GM21515 (cell line): ENCODE measurements at regions not wholly inside any gene's neighbourhood (a gene's known extent, or its start where the extent isn't known, plus 50 kb on each side); places are given as distances from the start of the nearest gene placed in this dataset.
"Not testable (repeated sequence)": the region's sequence is repeated elsewhere in the genome, so short reads cannot be mapped to it uniquely, and the experiment has no call there.

Experiments used
- ATAC-seq: cut with Tn5 transposase; IDR thresholded peaks from one replicate; pipeline ENCODE4 v1.9.1; 2021; ENCODE audit not compliant: unreplicated experiment

DNA sequence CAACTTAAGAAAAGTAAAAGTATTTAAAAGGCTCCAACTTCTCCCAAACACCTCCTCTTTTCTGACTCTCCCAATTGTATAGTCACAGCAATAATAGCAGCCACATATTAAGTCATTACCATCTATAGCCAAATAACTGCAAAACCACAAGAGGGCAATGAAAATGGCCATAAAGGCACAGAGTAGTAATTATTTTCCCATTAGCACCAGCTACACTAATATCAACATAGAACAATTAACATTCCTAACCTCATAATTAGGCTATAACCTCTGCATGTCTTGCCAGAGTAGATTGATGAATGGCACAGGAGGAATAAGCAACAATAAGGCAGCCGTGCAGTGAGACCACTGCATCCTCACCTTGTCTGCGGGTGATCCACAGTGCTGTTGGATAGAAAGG, 226.4 kb upstream of the SERP2 start:
- no peak for ATAC-seq

DNA sequence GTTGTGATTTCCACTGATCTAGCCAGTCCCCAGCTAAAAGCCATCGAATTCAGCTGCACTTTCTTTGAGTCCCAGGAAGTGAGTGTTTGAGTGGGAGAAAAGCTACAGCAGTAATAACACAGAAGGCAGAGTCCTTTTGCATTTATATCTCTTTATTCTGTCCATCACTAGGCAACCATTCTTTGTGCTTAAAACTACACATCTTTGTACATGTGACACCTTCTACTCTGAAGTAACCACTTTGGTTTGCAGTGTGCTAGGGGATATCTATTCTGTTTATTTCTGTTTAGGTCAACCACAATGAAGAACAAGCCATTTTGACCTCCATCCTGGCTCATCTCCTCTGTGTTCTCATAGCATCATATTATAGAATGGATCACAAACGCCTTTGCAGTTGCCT, 226.0 kb upstream of the SERP2 start:
- ATAC-seq = no peak

DNA sequence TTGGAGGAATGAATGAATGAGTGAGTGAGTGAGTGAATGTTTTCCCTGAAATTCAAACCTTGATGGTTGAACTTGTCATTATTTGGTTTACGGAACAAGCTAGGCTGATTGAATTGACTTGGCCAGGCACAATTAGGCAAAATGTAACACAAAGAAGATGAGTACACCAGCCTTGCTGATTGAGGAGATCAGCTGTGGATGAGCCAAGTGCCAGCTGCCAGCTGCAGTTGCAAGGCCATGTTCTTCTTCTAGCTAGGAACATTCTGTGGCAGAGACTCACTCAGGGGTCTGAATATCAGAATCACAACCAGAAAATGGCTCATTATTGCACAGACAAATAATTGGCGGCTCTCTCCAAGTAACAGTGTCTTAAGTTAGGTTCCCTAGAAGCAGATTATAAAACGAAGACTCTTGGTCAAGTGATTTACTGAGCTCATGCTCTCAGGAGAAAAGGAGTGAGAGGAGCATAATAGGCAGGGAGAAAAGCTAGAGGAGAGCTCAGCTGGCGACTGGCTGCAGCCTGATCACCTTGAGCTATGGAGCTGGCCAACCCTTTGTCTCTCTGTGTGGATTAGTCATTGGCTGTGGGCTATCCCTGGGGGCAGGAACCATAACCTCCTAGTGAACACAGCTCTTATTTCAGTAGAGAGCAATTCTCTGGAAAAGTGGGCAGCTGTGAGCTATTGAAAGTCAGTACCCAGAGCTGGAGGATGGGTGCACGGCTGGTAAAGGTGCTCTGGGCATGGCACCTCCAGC, 225.3 kb upstream of the SERP2 start:
- no peak for ATAC-seq

DNA sequence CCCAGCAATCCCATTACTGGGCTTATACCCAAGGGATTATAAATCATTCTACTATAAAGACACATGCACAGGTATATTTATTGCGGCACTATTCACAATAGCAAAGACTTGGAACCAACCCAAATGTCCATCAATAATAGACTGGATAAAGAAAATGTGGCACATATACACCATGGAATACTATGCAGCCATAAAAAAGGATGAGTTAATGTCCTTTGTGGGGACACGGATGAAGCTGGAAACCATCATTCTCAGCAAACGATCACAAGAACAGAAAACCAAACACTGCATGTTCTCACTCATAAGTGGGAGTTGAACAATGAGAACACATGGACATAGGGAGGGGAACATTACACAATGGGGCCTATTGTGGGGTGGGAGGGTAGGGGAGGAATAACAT, 224.4 kb upstream of the SERP2 start:
- not testable (repeated sequence) for ATAC-seq

DNA sequence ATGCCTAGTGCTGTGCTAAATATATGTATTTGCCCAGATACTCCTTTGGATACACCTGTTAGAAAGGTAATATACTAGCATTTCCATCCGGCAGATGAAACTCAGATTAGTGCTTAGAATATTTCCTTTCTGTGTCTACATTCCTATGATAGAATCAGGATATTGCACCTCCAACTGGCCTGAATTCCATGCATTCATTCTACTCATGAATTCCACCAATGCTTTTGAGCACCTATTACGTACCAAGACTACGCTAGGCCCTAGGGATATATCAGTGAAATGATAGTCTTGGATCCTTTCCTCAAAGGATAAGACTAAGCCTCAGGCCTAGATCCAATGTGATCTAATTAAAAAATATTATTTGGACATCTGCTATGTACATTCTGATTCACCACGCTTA, 223.8 kb upstream of the SERP2 start:
- no peak for ATAC-seq

DNA sequence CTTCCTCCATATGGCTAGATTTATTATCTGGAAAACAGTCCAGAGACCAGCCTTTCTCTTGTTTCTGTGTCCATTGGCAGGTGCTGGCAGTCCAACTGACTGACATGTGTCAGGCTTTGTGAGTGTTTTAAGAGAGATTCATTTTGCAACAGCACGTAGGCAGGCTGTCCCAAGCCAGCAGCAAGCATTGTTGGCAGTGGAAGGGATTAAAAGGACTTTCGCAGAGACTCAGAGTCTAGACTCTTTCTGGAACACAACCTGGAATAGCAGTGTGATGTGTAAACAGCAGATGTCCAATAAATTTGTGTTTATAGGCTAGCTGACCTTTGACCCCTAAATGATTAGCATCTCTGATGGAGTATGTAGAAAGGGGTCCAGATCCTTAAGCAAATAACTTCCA, 222.2 kb upstream of the SERP2 start:
- no peak for ATAC-seq

DNA sequence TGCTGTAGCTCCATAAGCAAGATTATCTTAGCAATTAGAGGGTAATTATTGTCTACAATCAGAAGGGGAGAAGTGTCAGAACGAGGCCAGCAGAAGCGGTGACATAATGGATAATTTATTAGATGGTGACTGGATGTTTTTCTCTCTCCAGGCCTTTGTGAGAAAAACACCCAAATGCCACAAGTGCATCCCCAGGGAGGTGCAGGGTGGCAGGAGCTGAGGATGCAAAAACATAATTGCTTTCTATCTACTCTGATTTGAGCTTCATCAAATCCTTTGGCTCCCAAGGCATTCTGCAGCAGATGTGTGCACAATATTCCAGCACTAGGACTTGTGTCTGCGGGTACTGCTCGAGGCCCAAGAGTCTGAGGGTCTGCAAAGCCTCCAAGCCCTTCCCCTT, 220.1 kb upstream of the SERP2 start:
- ATAC-seq = no peak

DNA sequence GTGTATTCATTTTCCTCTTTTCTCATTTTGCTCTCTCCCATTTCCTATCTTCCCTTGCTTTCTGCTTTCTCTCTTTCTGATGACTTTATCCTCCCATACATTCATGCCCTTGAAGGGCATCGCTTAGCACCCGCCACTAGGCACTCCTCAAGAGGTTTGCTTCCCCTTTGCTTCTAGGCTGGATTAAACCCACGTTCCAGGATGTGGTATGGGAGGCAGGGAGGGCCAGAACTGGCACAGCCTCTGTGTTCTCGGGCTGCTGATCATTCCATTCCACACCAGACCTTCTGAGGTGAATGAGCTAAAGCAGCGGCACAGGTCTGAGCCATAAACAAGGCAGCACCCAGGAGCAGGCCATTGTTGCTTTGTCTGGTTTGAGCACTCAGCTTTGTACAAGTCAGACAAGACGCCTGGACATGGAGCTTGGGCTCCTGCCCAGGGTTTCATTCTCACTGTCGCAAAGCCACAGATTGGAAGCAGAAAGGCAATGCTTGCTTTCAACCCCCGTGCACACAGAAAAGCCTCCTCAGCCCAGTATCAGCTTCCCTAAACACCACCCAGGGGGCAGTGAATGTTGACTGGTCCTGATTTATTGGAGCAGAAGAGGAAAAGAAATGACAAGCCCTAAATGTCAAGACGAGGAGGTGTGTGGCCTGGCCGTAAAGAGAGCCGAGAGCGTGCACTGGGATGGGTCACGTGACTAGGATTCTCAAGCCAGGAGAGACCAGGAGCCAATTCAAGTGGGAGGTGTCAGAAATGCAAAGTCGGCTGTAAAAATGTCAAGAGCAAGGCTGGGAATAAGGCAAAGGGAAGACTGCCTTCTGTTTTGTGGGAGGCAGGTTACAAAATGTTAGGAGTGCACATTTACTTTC, 218.0 kb upstream of the SERP2 start:
- ATAC-seq = no peak

DNA sequence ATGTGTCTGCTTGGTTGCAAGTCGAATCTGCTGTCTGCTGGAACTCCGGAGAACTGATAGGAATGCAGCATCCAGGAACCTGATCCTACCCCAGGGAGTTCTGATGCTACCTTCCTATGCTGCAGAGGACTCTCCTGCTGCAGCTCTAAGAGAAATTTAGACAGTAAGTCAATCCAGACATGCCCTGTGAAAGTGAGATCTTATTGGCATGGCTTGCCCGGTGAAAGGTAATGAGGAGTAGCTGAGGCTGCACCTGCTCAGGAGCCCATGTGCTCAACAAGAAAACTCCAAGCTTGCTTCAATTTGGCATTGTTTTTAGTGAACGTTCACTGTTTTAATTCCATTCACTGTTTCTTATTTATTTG, 217.3 kb upstream of the SERP2 start:
- no peak for ATAC-seq

DNA sequence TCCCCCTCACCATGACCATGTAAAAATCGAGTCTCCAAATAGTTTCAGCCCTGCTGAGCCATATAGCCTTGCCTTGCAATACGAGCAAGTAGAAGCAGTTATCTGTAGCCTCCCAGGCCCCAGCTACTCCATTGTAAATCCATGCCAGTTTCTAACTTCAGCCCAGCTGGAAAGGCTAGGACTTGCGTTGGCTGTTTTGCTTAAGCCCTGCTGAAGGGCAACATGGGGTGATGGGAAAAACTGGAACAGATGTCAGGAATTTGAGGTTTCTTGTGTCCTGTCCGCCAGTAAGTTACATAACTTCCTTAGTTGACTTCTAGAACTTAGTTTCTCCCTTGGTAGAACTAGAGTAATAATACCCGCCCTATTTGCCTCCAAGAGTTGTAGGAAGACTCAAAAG, 216.0 kb upstream of the SERP2 start:
- ATAC-seq = no peak

DNA sequence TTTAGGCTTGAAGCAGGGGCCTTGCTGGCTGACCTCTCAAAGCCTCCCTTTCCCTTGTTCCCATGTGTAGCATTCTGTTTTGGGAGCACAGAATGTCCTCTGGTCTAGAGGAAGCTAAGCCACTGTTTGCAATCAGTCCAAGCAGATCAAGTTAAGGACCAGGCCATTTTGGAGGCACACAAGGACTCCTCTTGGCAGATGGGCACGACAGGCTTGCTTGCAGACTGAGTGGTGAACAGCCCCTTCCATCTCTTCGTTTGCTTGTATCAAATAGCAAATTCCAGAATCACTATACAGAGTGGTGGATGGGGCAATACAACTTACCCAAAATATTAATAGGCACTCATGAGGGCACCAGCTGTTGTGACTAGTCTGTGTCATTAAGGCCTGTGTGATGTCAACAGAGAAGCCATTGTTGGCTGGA, 215.5 kb upstream of the SERP2 start:
- no peak for ATAC-seq

DNA sequence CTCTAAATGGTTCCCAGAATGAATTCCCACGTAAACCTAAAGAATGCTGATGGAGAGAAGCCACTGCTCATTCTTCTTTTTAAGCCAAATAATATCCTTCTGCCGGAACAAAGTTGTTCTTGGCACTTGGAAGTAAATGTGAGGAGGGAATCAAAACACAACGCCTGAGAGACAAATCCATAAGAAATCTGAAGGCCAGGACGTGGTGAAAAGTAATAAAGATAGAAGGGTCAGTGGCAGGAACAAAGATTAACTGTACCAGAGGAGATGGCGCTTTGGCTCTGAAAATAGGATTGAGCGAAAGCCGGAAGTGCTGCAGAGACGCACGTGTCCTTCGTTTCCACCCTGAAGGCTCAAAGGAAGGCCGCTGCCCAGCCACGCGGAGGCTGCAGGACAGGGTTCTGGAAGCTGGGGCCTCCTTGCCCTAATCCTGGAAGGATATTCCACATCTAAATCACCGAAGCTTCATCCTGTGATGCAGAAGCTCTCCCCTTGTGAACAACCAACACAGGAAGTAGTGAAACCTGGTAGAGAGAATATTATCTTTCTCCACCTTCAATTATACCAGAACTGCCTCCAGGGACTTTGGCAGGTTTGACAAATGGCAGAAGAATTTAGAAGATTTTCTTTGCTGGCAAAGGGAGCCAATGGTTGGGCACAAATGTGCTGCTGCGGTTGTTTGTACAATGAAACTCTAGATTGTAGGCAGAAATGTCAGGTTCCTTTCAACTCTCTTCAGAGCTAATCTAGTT, 214.6 kb upstream of the SERP2 start:
- no peak for ATAC-seq

DNA sequence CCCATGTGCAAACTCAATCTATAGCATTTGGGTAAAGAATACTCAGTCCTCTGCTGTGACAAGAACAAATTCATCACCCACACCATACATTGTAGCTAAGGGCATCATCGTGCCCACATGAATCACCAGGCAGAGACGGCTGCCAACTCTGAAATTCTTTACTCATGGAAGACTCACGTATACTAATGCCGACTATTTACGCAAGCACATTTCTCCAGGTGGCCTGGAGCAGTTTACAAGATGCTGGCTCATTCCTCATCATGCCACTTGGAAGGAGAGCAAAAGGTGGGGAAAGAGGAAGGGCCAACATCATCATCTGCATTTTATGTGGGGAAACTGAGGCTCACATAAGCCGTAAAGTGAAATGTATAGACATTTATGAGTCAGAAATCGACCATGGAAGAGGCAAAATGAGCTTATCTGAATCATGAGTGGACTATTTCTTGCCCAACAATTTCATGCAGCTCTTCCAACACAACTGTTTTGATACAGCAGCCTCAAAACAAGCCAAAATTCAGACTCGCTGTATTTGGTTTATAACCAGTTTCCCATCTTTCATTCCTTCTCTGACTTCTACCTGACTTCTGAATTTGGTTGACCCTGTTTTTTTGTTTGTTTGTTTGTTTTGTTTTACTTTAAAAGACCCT, 213.9 kb upstream of the SERP2 start:
- no peak for ATAC-seq

DNA sequence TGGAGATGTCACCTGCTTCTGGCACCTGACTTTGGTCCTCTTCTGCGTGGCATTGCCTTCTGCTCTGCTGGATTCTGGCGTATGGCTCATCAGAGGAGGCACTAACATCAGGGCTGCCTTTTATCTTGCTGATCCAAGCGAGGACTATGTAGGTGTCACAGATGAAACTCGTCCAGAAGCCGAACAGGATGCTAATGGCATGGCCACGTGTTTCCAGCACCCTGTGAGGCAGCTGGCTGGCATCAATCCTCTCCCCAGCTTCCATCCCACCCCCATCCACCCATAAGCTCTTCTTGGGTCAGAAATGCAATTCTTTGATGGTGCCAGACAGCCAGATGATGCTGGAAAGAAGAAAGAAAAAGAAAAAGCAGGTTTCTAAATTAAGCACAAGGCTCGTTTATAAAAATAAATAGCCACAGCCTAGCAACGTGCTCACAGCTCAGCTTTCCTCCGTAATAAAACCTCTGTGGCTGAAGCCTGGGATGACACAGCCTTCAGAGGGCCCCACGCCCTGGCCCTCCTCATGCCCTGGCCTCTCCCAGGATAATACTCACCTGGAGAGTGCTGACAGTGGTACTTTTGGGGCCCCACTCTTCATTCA, 212.9 kb upstream of the SERP2 start:
- no peak for ATAC-seq

DNA sequence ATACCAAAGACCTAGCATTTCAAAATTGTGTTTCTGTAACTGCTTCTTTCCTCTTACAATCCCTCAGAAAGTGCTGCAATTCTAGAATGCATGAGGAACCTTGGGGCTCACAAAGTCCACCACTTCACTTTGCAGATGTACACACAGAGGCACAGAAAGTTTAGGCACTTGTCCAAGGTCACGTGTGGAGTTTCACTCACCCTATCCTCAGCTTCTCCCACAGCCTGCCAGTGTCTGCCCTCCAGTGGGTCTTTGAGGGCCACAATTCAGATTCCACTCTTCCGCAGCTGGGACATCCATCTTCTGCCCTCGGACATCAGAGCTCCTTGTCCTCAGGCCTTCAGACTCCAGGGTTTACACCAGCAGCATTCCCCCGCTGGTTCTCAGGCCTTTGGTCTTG, 210.5 kb upstream of the SERP2 start:
- no peak for ATAC-seq

DNA sequence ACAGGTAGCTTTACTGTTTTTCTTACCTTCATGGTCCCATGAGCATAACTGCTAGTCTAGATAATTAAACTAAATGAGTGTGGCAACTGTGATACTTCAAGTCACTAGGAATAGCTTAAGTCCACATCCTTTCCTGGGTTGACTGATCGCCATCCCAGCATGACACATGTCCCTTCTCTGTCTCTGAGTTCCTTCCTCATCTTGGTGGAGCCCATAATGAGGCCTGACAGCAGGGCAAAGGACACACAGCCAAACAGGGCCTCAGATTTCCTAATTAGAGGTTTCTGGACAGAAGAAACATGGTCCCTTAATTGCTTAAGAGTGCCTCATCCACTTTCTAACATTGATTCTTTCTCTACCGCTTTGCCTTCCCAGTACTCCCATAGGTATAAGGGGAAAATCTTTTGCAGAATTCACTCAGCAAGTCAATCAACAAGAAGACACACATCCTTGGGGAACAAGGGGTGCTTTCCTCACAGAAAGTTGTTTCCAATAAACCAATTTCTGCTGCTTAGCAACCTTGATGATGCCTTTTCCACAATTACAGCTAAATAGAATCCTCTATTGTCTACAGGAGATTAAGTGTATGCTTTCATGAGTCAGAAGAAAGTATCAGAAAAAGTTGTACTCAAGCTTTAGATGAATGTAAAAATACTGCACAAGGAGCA, 208.3 kb upstream of the SERP2 start:
- ATAC-seq = no peak

DNA sequence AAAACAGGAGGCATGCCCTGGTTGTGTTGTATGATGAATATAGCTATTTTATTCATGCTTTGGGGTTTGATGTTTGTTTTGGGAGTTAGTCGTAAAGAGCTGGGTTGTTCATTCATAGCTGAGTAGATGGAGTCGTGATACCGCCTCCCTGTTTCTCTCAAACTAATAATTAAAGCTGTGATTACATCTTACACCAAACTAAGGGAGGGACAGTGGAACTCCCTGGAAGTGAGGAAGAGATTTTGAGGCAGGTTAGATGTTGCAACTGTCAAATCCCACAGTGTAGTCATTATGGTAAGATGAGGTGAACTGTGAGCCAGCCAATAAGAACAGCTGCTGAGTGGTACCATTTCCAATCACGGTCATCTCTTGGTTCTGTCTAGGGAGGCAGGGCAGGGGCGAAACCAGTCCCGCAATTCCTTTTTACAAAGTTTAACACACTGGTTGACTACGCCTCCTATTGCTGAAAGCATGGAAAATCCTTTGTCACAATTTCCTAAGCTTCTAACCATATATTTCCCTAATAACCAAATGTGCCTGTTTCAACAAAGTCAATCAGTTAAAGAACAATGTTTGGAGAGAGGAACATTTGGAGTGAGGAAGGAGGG, 207.6 kb upstream of the SERP2 start:
- no peak for ATAC-seq

DNA sequence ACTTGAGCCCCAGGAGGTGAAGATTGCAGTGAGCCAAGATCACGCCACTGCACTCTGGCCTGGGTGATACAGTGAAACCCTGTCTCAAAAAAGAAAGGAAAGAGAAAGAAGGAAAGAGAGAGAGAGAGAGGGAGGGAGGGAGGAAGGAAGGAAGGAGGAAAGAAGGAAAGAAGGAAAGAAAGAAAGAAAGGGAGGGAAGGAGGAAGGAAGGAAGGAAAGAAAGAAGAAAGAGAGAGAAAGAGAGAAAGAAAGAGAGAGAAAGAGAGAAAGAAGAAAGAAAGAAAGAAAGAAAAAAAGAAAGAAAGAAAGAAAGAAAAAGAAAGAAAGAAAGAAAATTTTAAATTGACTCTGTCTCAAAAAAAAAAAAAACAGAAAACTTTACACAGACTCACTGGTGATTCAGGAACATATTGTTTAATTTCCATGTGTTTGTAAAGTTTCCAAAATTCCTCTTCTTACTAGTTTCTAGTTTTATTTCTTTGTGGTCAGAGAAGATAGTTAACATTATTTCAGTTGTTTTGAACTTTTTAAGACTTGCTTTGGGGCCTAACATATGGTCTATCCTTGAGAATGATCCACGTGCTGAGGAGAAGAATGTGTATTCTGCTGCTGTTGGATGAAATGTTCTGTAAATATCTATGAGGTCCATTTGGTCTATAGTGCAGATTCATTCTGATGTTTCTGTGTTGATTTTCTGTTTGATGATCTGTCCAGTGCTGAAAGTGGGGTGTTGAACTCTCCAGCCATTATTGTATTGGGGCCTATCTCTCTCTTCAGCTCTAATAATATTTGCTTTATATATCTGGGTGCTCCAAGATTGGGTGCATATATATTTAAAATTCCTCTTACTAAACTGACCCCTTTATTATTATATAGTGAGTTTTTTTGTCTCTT, 204.4 kb upstream of the SERP2 start:
- no peak for ATAC-seq

DNA sequence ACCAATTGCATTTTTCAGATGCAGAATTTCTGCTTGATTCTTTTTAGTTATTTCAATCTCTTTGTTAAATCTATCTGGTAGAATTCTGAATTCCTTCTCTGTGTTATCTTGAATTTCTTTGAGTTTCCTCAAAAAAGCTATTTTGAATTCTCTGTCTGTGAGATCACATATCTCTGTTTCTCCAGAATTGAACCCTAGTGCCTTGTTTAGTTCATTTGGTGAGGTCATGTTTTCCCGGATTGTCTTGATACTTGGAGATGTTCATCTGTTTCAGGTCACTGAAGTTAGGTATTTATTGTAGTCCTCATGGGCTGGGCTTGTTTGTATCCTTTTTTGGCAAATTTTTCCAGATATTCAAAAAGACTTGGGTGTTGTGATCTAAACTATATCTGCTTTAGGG, 202.9 kb upstream of the SERP2 start:
- no peak for ATAC-seq
